ENCODE measurements at regions not wholly inside any gene's neighbourhood (a gene's known extent, or its start where the extent isn't known, plus 50 kb on each side); places are given as distances from the start of the nearest gene placed in this dataset.

GRCh38 chrY:8564421-8564820 lies 772.8 kb upstream of the TSPY4 start:
- H3K4me3 ChIP-seq (ENCODE audit: low read depth, low read length) = no peak overlapping the region
- DNase-seq (ENCODE audit: low read depth) = no peak
- no peak for TF ChIP-seq CTCF (IDR thresholded peaks at IDR 0.05; ENCODE audit: low read depth, low read length, missing control alignments)

- DNase-seq (ENCODE audit: low read depth) = no peak
- H3K4me3 ChIP-seq (ENCODE audit: low read depth, low read length) = no peak overlapping the region
- TF ChIP-seq CTCF (IDR thresholded peaks at IDR 0.05; ENCODE audit: low read depth, low read length, missing control alignments) = no peak
These were observed 771.1 kb upstream of the TSPY4 start for GRCh38 chrY:8566198-8566597.

- DNase-seq (ENCODE audit: low read depth) = no peak
- no peak overlapping the region for H3K4me3 ChIP-seq (ENCODE audit: low read depth, low read length)
- TF ChIP-seq CTCF (IDR thresholded peaks at IDR 0.05; ENCODE audit: low read depth, low read length, missing control alignments) = no peak
These were observed 766.9 kb upstream of the TSPY4 start for GRCh38 chrY:8570384-8570783.

GRCh38 chrY:8572916-8573315 lies 764.3 kb upstream of the TSPY4 start:
- DNase-seq (ENCODE audit: low read depth) = no peak
- no peak for TF ChIP-seq CTCF (IDR thresholded peaks at IDR 0.05; ENCODE audit: low read depth, low read length, missing control alignments)
- no peak overlapping the region for H3K4me3 ChIP-seq (ENCODE audit: low read depth, low read length)

GRCh38 chrY:8582277-8582850 lies 754.9 kb upstream of the TSPY4 start:
- H3K4me3 ChIP-seq (ENCODE audit: low read depth, low read length) = no peak overlapping the region
- TF ChIP-seq CTCF (IDR thresholded peaks at IDR 0.05; ENCODE audit: low read depth, low read length, missing control alignments) = no peak
- DNase-seq (ENCODE audit: low read depth) = no peak

GRCh38 chrY:8583191-8583590 lies 754.1 kb upstream of the TSPY4 start:
- TF ChIP-seq CTCF (IDR thresholded peaks at IDR 0.05; ENCODE audit: low read depth, low read length, missing control alignments) = no peak
- no peak for DNase-seq (ENCODE audit: low read depth)
- no peak overlapping the region for H3K4me3 ChIP-seq (ENCODE audit: low read depth, low read length)

- TF ChIP-seq CTCF (IDR thresholded peaks at IDR 0.05; ENCODE audit: low read depth, low read length, missing control alignments) = no peak
These were observed 746.6 kb upstream of the TSPY4 start for GRCh38 chrY:8590641-8591040.

More at GRCh38 chrY:8590641-8591040, 746.6 kb upstream of the TSPY4 start:
- no peak for DNase-seq (ENCODE audit: low read depth)
- H3K4me3 ChIP-seq (ENCODE audit: low read depth, low read length) = no peak overlapping the region
